ENCODE measurements at regions not wholly inside any gene's neighbourhood (a gene's known extent, or its start where the extent isn't known, plus 50 kb on each side); places are given as distances from the start of the nearest gene placed in this dataset.
"Not testable (repeated sequence)": the region's sequence is repeated elsewhere in the genome, so short reads cannot be mapped to it uniquely, and the experiment has no call there.

GRCh38 chr2:182664212-182664611 is 51.8 kb upstream of the DNAJC10 start:
- Histone ChIP-seq H3K4me3 (ENCODE audit: low read depth, low read length) (no peak overlapping the region), H2AFZ (ENCODE audit: low read length, unreplicated experiment) (no peak overlapping the region), H3K36me3 (ENCODE audit: insufficient read depth, low read length) (no peaks in the 10 kb centered on the region), H3K27me3 (ENCODE audit: insufficient read depth, low read length) (no peaks in the 10 kb centered on the region), H3K79me2 (ENCODE audit: control insufficient read depth, insufficient read depth, low read length, unreplicated experiment) (no peaks in the 10 kb centered on the region), H3K27ac (ENCODE audit: low read depth, low read length) (no peak overlapping the region), H3K4me1 (ENCODE audit: control insufficient read depth, insufficient read depth, low read length, unreplicated experiment) (no peaks in the 10 kb centered on the region)

- not testable (repeated sequence) for H3K27ac ChIP-seq (ENCODE audit: low read depth, low read length); H3K36me3 ChIP-seq (ENCODE audit: insufficient read depth, low read length); H3K4me3 ChIP-seq (ENCODE audit: low read depth, low read length); H3K4me1 ChIP-seq (ENCODE audit: control insufficient read depth, insufficient read depth, low read length, unreplicated experiment); H3K27me3 ChIP-seq (ENCODE audit: insufficient read depth, low read length); H3K79me2 ChIP-seq (ENCODE audit: control insufficient read depth, insufficient read depth, low read length, unreplicated experiment); H2AFZ ChIP-seq (ENCODE audit: low read length, unreplicated experiment)
These were observed 50.6 kb upstream of the DNAJC10 start for GRCh38 chr2:182665500-182665899.
